Neuronal stem cell (in vitro differentiated cells): ENCODE measurements at regions not wholly inside any gene's neighbourhood (a gene's known extent, or its start where the extent isn't known, plus 50 kb on each side); places are given as distances from the start of the nearest gene placed in this dataset.
"Not testable (repeated sequence)": the region's sequence is repeated elsewhere in the genome, so short reads cannot be mapped to it uniquely, and the experiment has no call there.

Source experiments
- DNase-seq: peaks from one replicate; pipeline ENCODE4 v3.0.0-alpha.2; 2013; ENCODE audit warnings: low spot score
- H2AFZ ChIP-seq: one replicate; pipeline ENCODE4 v1.6.1; 2013; ENCODE audit warnings: mild to moderate bottlenecking, low read length, inconsistent platforms
- H2AK5ac ChIP-seq: 2 replicates; pipeline ENCODE4 v1.6.1; 2013; ENCODE audit warnings: low read depth, mild to moderate bottlenecking, inconsistent platforms, low read length, moderate library complexity, mixed read lengths
- H2BK120ac ChIP-seq: 2 replicates; pipeline ENCODE4 v1.6.1; 2013; ENCODE audit warnings: low read depth, mild to moderate bottlenecking, inconsistent platforms, low read length, moderate library complexity, mixed read lengths
- H2BK12ac ChIP-seq: one replicate; pipeline ENCODE4 v1.6.1; 2013; ENCODE audit warnings: low read length, inconsistent platforms
- H2BK15ac ChIP-seq: 2 replicates; pipeline ENCODE4 v1.6.1; 2013; ENCODE audit warnings: mild to moderate bottlenecking, low read length, inconsistent platforms, mixed read lengths
- H2BK5ac ChIP-seq: one replicate; pipeline ENCODE4 v1.6.1; 2013; ENCODE audit warnings: inconsistent platforms, mild to moderate bottlenecking, low read length, moderate library complexity
- H3K14ac ChIP-seq: one replicate; pipeline ENCODE4 v1.6.1; 2013; ENCODE audit warnings: low read length, inconsistent platforms
- H3K18ac ChIP-seq: 2 replicates; pipeline ENCODE4 v1.6.1; 2013; ENCODE audit warnings: low read length, inconsistent platforms
- H3K23ac ChIP-seq: 2 replicates; pipeline ENCODE4 v1.6.1; 2013; ENCODE audit warnings: low read depth, mild to moderate bottlenecking, mixed read lengths, low read length, inconsistent platforms; ENCODE audit not compliant: poor library complexity
- H3K27ac ChIP-seq: replicated peaks from 3 replicates; pipeline ENCODE4 v1.5.1; 2013; ENCODE audit warnings: low read length, inconsistent platforms
- H3K27me3 ChIP-seq, 3 experiments: 2 replicates each; pipeline ENCODE4 v1.6.1; 2013; ENCODE audit warnings: low read length in 3 of 3, mild to moderate bottlenecking in 2 of 3, inconsistent platforms in 1 of 3, low read depth in 1 of 3, mixed read lengths in 1 of 3, moderate library complexity in 1 of 3; ENCODE audit not compliant: control insufficient read depth in 3 of 3, insufficient read depth in 3 of 3
- H3K36me3 ChIP-seq, 2 donors: replicated peaks in 1 of 2; 2 replicates each; pipeline ENCODE4 v1.6.1; 2013; ENCODE audit warnings: low read length in 2 of 2; ENCODE audit not compliant: control insufficient read depth in 2 of 2, insufficient read depth in 2 of 2
- H3K4ac ChIP-seq: 2 replicates; pipeline ENCODE4 v1.6.1; 2013; ENCODE audit warnings: inconsistent platforms, mild to moderate bottlenecking, low read length, moderate library complexity
- H3K4me1 ChIP-seq, 2 donors: 1 replicate in 1 of 2; 2 replicates in 1 of 2; pipeline ENCODE4 v1.6.1; 2013; ENCODE audit warnings: low read length in 2 of 2, low read depth in 1 of 2; ENCODE audit not compliant: control insufficient read depth in 2 of 2, insufficient read depth in 1 of 2
- H3K4me2 ChIP-seq: one replicate; pipeline ENCODE4 v1.6.1; 2013; ENCODE audit warnings: mild to moderate bottlenecking, low read length, inconsistent platforms; ENCODE audit not compliant: insufficient read depth, poor library complexity, severe bottlenecking
- H3K4me3 ChIP-seq, 2 donors: 2 replicates each; pipeline ENCODE4 v1.5.1; 2013; ENCODE audit warnings: low read length in 2 of 2, mild to moderate bottlenecking in 2 of 2, inconsistent platforms in 1 of 2, moderate library complexity in 1 of 2
- H3K79me1 ChIP-seq: one replicate; pipeline ENCODE4 v1.6.1; 2013; ENCODE audit warnings: low read depth, mild to moderate bottlenecking, inconsistent platforms, low read length, moderate library complexity
- H3K9ac ChIP-seq: one replicate; pipeline ENCODE4 v1.6.1; 2013; ENCODE audit warnings: mild to moderate bottlenecking, low read depth, low read length, inconsistent platforms; ENCODE audit not compliant: poor library complexity
- H3K9me3 ChIP-seq, 2 donors: replicated peaks in 1 of 2; 2 replicates each; pipeline versions ENCODE3 to v1.6.1; 2013; ENCODE audit warnings: low read length in 2 of 2, mild to moderate bottlenecking in 2 of 2, inconsistent platforms in 1 of 2, low read depth in 1 of 2, mixed read lengths in 1 of 2, moderate library complexity in 1 of 2; ENCODE audit not compliant: control insufficient read depth in 2 of 2, insufficient read depth in 1 of 2
- H4K8ac ChIP-seq: one replicate; pipeline ENCODE4 v1.6.1; 2013; ENCODE audit warnings: low read depth, mild to moderate bottlenecking, inconsistent platforms, low read length, moderate library complexity
- H4K91ac ChIP-seq: one replicate; pipeline ENCODE4 v1.6.1; 2013; ENCODE audit warnings: low read length, low read depth, mild to moderate bottlenecking, inconsistent platforms; ENCODE audit not compliant: poor library complexity
- WGBS, 2 donors: extraction: QIAGEN DNeasy Blood & Tissue Kit; methylation state at CpG; one replicate each; pipeline ENCODE4 v1.1.7; 2013; ENCODE audit warnings: missing lambda C conversion rate in 2 of 2, mixed read lengths in 1 of 2; ENCODE audit not compliant: insufficient read length in 2 of 2, insufficient replicate concordance in 1 of 2; ENCODE audit errors: extremely low coverage in 2 of 2; 5-methylcytosine and 5-hydroxymethylcytosine counted together

DNA sequence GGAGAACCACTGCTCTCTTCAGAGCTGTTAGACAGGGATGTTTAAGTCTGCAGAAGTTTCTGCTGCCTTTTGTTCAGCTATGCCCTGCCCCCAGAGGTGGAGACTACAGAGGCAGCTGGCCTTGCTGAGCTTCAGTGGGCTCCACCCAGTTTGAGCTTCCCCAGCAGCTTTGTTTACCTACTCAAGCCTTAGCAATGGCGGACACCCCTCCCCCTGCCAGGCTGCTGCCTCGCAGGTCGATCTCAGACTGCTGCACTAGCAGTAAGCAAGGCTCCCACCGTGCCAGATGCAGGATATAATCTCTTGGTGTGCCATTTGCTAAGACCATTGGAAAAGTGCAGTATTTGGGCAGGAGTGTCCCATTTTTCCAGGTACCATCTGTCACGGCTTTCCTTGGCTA, 465.1 kb downstream of the ZNF674 start:
- no CpG with 5 or more reads among the region's 5 CpGs for WGBS, 2 donors
- H3K4me2 ChIP-seq, H3K79me1 ChIP-seq, H3K4ac ChIP-seq, H2BK5ac ChIP-seq, H2AK5ac ChIP-seq, H3K23ac ChIP-seq, DNase-seq, H3K9ac ChIP-seq, H4K91ac ChIP-seq, H3K36me3 ChIP-seq, H2BK15ac ChIP-seq, H3K4me1 ChIP-seq, H2BK120ac ChIP-seq, H3K27ac ChIP-seq, H2AFZ ChIP-seq, H3K14ac ChIP-seq, H3K9me3 ChIP-seq, H3K18ac ChIP-seq, H3K27me3 ChIP-seq, H3K4me3 ChIP-seq, H2BK12ac ChIP-seq, H4K8ac ChIP-seq: not testable (repeated sequence)

- Histone ChIP-seq H3K27me3 (no peaks in the 10 kb centered on the region), H3K27ac (no peak overlapping the region), H2AFZ (no peak overlapping the region), H3K36me3 (no peaks in the 10 kb centered on the region), H2BK15ac (no peak overlapping the region), H2AK5ac (no peak overlapping the region), H3K4me1 (no peaks in the 10 kb centered on the region), H2BK12ac (no peak overlapping the region), H4K8ac (no peak overlapping the region), H3K14ac (no peak overlapping the region), H2BK120ac (no peak overlapping the region), H3K4ac (no peak overlapping the region), H3K23ac (no peak overlapping the region), H3K18ac (no peak overlapping the region), H3K4me3 (no peak overlapping the region), H2BK5ac (no peak overlapping the region), H4K91ac (no peak overlapping the region), H3K9me3 (no peaks in the 10 kb centered on the region), H3K79me1 (no peaks in the 10 kb centered on the region), H3K9ac (no peak overlapping the region), H3K4me2 (no peak overlapping the region)
- WGBS, 2 donors: no CpG with 5 or more reads among the region's 3 CpGs
- DNase-seq: no peak
Observed at GRCh38 chrX:46072791-46073190, 472.4 kb downstream of the ZNF674 start.

DNA sequence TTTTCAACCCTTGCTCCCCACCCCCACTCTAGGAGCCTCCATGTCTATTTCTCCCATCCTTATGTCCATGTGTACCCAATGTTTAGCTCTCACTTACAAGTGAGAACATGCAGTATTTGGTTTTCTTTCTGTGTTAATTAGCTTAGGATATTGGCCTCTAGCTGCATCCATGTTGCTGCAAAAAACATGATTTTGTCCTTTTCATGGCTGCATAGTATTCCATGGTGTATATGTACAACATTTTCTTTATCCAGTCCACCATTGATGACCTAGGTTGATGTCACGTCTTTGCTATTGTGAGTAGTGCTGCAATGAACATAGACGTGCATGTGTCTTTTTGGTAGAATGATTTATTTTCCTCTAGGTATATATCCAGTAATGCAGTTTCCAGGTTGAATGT, 472.8 kb downstream of the ZNF674 start:
- no CpG with 5 or more reads among the region's 2 CpGs for WGBS, 2 donors
- H3K23ac ChIP-seq: no peak overlapping the region

GRCh38 chrX:46070421-46070820, 474.8 kb downstream of the ZNF674 start:
- Histone ChIP-seq H3K4me1 (no peaks in the 10 kb centered on the region), H3K9me3 (no peaks in the 10 kb centered on the region), H3K27ac (no peak overlapping the region), H2BK120ac (no peak overlapping the region), H3K23ac (no peak overlapping the region), H2BK15ac (no peak overlapping the region), H2BK12ac (no peak overlapping the region), H4K91ac (no peak overlapping the region), H3K27me3 (no peaks in the 10 kb centered on the region), H4K8ac (no peak overlapping the region), H2AFZ (no peak overlapping the region), H3K4ac (no peak overlapping the region), H2AK5ac (no peak overlapping the region), H3K14ac (no peak overlapping the region), H3K79me1 (no peaks in the 10 kb centered on the region), H3K4me3 (no peak overlapping the region), H3K36me3 (no peaks in the 10 kb centered on the region), H3K4me2 (no peak overlapping the region), H3K9ac (no peak overlapping the region), H2BK5ac (no peak overlapping the region), H3K18ac (no peak overlapping the region)
- DNase-seq: no peak

More for the DNA sequence above, 472.8 kb downstream of the ZNF674 start:
- Histone ChIP-seq H2BK12ac (no peak overlapping the region), H3K4me3 (no peak overlapping the region), H3K9ac (no peak overlapping the region), H2BK120ac (no peak overlapping the region), H2AK5ac (no peak overlapping the region), H3K27me3 (no peaks in the 10 kb centered on the region), H4K91ac (no peak overlapping the region), H3K4me1 (no peaks in the 10 kb centered on the region), H3K14ac (no peak overlapping the region), H4K8ac (no peak overlapping the region), H2AFZ (no peak overlapping the region), H3K4me2 (no peak overlapping the region), H3K18ac (no peak overlapping the region), H2BK5ac (no peak overlapping the region), H3K36me3 (no peaks in the 10 kb centered on the region), H2BK15ac (no peak overlapping the region), H3K27ac (no peak overlapping the region), H3K4ac (no peak overlapping the region), H3K9me3 (no peaks in the 10 kb centered on the region), H3K79me1 (no peaks in the 10 kb centered on the region)
- no peak for DNase-seq
